Neutrophil (primary cell): ENCODE measurements at regions not wholly inside any gene's neighbourhood (a gene's known extent, or its start where the extent isn't known, plus 50 kb on each side); places are given as distances from the start of the nearest gene placed in this dataset.

ENCODE experiments used
- H3K27ac ChIP-seq: fragments of 200-600 bp; sonication (generic); 2 replicates; pipeline ENCODE4 v1.5.1; 2016; ENCODE audit warnings: mild to moderate bottlenecking, moderate library complexity
- H3K27me3 ChIP-seq: fragments of 200-600 bp; sonication (generic); 2 replicates; pipeline ENCODE4 v1.6.0; 2016; ENCODE audit warnings: mild to moderate bottlenecking
- H3K36me3 ChIP-seq: fragments of 200-600 bp; sonication (generic); 2 replicates; pipeline ENCODE4 v1.5.1; 2017
- H3K4me1 ChIP-seq, 2 experiments: fragments of 200-600 bp in 1 of 2; sonication (generic) in 1 of 2; 1 replicate in 1 of 2; 2 replicates in 1 of 2; pipeline versions ENCODE4 v1.5.1 to v1.6.1; 2013 to 2016; ENCODE audit warnings: low read depth in 1 of 2, low read length in 1 of 2, mild to moderate bottlenecking in 1 of 2, moderate library complexity in 1 of 2; ENCODE audit not compliant: control insufficient read depth in 1 of 2, insufficient read depth in 1 of 2
- H3K4me3 ChIP-seq, 2 experiments: fragments of 200-600 bp in 1 of 2; sonication (generic) in 1 of 2; 1 replicate in 1 of 2; 2 replicates in 1 of 2; pipeline ENCODE4 v1.5.1; 2013 to 2016; ENCODE audit warnings: low read depth in 1 of 2, low read length in 1 of 2, mild to moderate bottlenecking in 1 of 2, moderate library complexity in 1 of 2
- H3K9me3 ChIP-seq: fragments of 200-600 bp; sonication (generic); 2 replicates; pipeline ENCODE4 v1.5.1; 2016
- CTCF ChIP-seq: fragments of 200-600 bp; sonication (generic); IDR thresholded peaks from 2 replicates; pipeline ENCODE4 v1.5.1; 2016; ENCODE audit warnings: antibody characterized with exemption

DNA sequence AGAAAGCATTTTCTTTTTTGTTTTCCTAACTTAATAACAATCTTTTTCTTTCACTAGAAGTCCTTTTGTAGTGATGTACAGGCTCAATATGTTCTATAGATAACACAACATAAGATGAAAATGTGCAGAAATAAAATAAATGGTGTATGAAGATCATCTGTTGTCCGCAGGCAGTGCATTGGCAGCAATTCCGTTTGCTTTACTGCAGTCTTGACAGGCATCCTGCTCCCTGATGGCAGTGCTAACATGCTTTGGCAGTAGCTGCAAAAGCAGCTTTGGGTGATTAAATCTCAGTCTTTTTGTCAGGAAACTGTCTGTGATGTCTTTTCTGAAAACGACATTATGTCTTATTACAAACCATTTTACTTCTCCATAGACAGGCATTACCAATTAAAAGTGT, 131.4 kb downstream of the TRAM1L1 start:
- H3K27me3 ChIP-seq: no peaks in the 10 kb centered on the region
- no peak for TF ChIP-seq CTCF
- H3K36me3 ChIP-seq: no peaks in the 10 kb centered on the region
- no peak overlapping the region for H3K27ac ChIP-seq
- no peak overlapping the region for H3K4me3 ChIP-seq
- no peaks in the 10 kb centered on the region for H3K4me1 ChIP-seq
- no peaks in the 10 kb centered on the region for H3K9me3 ChIP-seq

DNA sequence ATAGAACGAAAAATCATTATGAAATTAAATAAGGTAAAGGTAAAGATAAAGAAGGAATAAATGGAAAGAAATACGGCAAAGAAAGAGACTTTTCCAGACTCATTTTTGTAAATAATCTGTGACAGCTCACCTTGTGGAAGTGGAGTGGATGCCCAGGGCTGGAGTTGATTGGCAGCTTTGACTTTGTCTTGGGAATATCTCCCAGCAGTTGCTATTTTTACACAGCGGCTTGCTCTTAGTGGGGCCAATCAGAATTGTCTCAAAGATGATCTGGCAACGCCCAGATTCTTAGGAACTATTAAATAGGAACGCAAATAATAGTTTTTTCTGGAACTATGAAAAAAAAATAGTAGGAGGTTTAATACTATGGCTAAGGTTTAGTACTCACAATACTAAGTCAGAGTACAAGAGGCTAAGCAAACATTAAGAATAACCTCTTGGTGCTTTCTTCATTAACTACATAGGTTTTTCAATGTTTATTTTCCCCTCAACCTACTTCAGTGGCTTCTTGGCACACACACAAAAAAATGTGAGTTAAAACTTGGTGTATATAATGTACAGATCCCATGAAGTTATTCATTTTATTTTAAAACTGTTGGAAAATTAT, 132.7 kb downstream of the TRAM1L1 start:
- Histone ChIP-seq H3K4me3 (no peak overlapping the region), H3K9me3 (no peaks in the 10 kb centered on the region), H3K4me1 (no peaks in the 10 kb centered on the region), H3K27ac (no peak overlapping the region), H3K36me3 (no peaks in the 10 kb centered on the region), H3K27me3 (no peaks in the 10 kb centered on the region)
- TF ChIP-seq CTCF: no peak

DNA sequence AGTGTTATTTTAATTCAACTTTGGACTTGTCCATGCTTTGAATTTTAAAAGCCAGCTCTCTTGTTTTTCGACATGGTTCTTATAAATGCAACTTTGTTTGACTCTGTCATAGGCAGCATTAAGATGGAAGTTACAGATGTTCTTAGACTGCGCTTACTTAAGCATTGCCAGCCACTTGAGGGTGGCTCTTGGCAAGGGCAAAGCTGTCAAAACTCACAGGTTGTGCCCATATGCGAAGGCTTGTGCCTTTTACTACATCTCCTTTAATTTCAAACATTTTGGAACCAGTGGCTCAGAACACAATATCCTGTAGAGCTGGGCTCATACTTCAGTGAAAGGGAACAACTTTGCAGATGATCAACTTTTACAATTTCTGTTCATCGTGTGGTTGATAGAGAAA, 135.5 kb downstream of the TRAM1L1 start:
- no peaks in the 10 kb centered on the region for H3K27me3 ChIP-seq
- H3K27ac ChIP-seq: no peak overlapping the region
- H3K4me1 ChIP-seq: no peaks in the 10 kb centered on the region
- no peak for TF ChIP-seq CTCF
- H3K4me3 ChIP-seq: no peak overlapping the region
- no peaks in the 10 kb centered on the region for H3K9me3 ChIP-seq
- H3K36me3 ChIP-seq: no peaks in the 10 kb centered on the region

DNA sequence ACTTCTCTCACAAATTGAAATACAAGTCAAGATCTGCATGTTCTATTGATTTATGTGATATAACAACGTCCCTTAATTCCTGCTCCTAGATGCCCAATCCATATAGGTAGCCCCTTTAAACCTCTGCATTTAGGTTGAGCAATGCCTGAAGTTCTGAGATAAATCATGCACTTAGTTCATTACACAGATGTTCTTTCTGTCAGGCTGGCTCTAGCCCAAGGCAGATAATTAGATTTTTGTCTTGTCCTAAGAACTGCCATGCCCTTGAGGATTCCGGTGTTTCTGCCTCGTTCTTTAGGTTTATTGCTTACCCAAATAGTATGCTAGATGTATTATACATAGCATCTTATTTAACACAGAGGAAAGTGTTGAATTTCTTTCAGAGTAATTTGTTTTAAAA, 143.1 kb downstream of the TRAM1L1 start:
- H3K36me3 ChIP-seq: no peaks in the 10 kb centered on the region
- no peak for TF ChIP-seq CTCF
- no peak overlapping the region for H3K4me3 ChIP-seq
- H3K27me3 ChIP-seq: no peaks in the 10 kb centered on the region
- H3K27ac ChIP-seq: no peak overlapping the region
- no peaks in the 10 kb centered on the region for H3K4me1 ChIP-seq
- H3K9me3 ChIP-seq: no peaks in the 10 kb centered on the region

GRCh38 chr4:116930329-116930728, 155.0 kb downstream of the TRAM1L1 start:
- H3K36me3 ChIP-seq: no peaks in the 10 kb centered on the region
- TF ChIP-seq CTCF: no peak
- no peaks in the 10 kb centered on the region for H3K9me3 ChIP-seq
- H3K4me3 ChIP-seq: no peak overlapping the region
- H3K27me3 ChIP-seq: peaks cover 19% of the 10 kb centered on the region
- H3K4me1 ChIP-seq: no peaks in the 10 kb centered on the region
- no peak overlapping the region for H3K27ac ChIP-seq
